ENCODE measurements at regions not wholly inside any gene's neighbourhood (a gene's known extent, or its start where the extent isn't known, plus 50 kb on each side); places are given as distances from the start of the nearest gene placed in this dataset.

GRCh38 chr2:155703917-155704316 is 628.6 kb downstream of the NR4A2 start:
- TF ChIP-seq, protein P1, sequence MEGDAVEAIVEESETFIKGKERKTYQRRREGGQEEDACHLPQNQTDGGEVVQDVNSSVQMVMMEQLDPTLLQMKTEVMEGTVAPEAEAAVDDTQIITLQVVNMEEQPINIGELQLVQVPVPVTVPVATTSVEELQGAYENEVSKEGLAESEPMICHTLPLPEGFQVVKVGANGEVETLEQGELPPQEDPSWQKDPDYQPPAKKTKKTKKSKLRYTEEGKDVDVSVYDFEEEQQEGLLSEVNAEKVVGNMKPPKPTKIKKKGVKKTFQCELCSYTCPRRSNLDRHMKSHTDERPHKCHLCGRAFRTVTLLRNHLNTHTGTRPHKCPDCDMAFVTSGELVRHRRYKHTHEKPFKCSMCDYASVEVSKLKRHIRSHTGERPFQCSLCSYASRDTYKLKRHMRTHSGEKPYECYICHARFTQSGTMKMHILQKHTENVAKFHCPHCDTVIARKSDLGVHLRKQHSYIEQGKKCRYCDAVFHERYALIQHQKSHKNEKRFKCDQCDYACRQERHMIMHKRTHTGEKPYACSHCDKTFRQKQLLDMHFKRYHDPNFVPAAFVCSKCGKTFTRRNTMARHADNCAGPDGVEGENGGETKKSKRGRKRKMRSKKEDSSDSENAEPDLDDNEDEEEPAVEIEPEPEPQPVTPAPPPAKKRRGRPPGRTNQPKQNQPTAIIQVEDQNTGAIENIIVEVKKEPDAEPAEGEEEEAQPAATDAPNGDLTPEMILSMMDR (conservative IDR thresholded peaks at IDR 0.05 in 1 of 2, IDR thresholded peaks at IDR 0.05 in 1 of 2; ENCODE audit: low read depth in 1 of 2, low read length in 2 of 2) = no peak
- no peak for TF ChIP-seq EZH2 (IDR thresholded peaks at IDR 0.05; ENCODE audit: low read length, missing control alignments)

Data from fibroblast of lung (primary cell).